DMS53 (cell line): ENCODE measurements at regions not wholly inside any gene's neighbourhood (a gene's known extent, or its start where the extent isn't known, plus 50 kb on each side); places are given as distances from the start of the nearest gene placed in this dataset.
"Not testable (repeated sequence)": the region's sequence is repeated elsewhere in the genome, so short reads cannot be mapped to it uniquely, and the experiment has no call there.

ENCODE experiments used
- DNase-seq: peaks from one replicate; lab custom pipeline; 2025; lab: John Stamatoyannopoulos, UW

- not testable (repeated sequence) for DNase-seq
Measured at GRCh38 chr9:42377530-42378417, 194.3 kb downstream of the SPATA31A6 start.

GRCh38 chr9:42378418-42378815 lies 195.0 kb downstream of the SPATA31A6 start:
- DNase-seq, result no peak

- not testable (repeated sequence) for DNase-seq
Measured at GRCh38 chr9:42379602-42380001, 196.1 kb downstream of the SPATA31A6 start.

GRCh38 chr9:42384585-42384984 lies 201.1 kb downstream of the SPATA31A6 start:
- not testable (repeated sequence) for DNase-seq

- DNase-seq, result not testable (repeated sequence)
Measured at GRCh38 chr9:42385574-42386120, 202.2 kb downstream of the SPATA31A6 start.

GRCh38 chr9:42386477-42386876 lies 203.0 kb downstream of the SPATA31A6 start:
- no peak for DNase-seq

- DNase-seq, result no peak
Measured at GRCh38 chr9:42388146-42388690, 204.8 kb downstream of the SPATA31A6 start.

GRCh38 chr9:42388846-42389245 lies 205.4 kb downstream of the SPATA31A6 start:
- no peak for DNase-seq

GRCh38 chr9:42392773-42393455 lies 209.5 kb downstream of the SPATA31A6 start:
- not testable (repeated sequence) for DNase-seq

- no peak for DNase-seq
Measured at GRCh38 chr9:42396318-42396717, 212.9 kb downstream of the SPATA31A6 start.

GRCh38 chr9:42397336-42397735 lies 213.9 kb downstream of the SPATA31A6 start:
- not testable (repeated sequence) for DNase-seq

GRCh38 chr9:42402919-42403318 lies 219.5 kb downstream of the SPATA31A6 start:
- DNase-seq, result not testable (repeated sequence)

GRCh38 chr9:42409581-42409980 lies 226.1 kb downstream of the SPATA31A6 start:
- not testable (repeated sequence) for DNase-seq

- DNase-seq, result not testable (repeated sequence)
Measured at GRCh38 chr9:42412354-42412753, 228.9 kb downstream of the SPATA31A6 start.

GRCh38 chr9:42414865-42415264 lies 231.4 kb downstream of the SPATA31A6 start:
- DNase-seq, result not testable (repeated sequence)

- DNase-seq, result not testable (repeated sequence)
Measured at GRCh38 chr9:42419652-42420051, 236.2 kb downstream of the SPATA31A6 start.

- DNase-seq, result not testable (repeated sequence)
Measured at GRCh38 chr9:42420324-42420723, 236.9 kb downstream of the SPATA31A6 start.

- not testable (repeated sequence) for DNase-seq
Measured at GRCh38 chr9:42421630-42422029, 238.2 kb downstream of the SPATA31A6 start.

- not testable (repeated sequence) for DNase-seq
Measured at GRCh38 chr9:42430674-42431615, 247.5 kb downstream of the SPATA31A6 start.

- DNase-seq, result not testable (repeated sequence)
Measured at GRCh38 chr9:42431616-42432010, 248.2 kb downstream of the SPATA31A6 start.
